Amygdala (tissue), 56 donors: ENCODE measurements at regions not wholly inside any gene's neighbourhood (a gene's known extent, or its start where the extent isn't known, plus 50 kb on each side); places are given as distances from the start of the nearest gene placed in this dataset.
A peak's percentile ranks its signal among the peaks of the same experiment; 100 is the strongest.

Experiments
- DNase-seq, 56 donors: peaks; one replicate each; lab custom pipeline; 2025; lab: John Stamatoyannopoulos, UW

DNA sequence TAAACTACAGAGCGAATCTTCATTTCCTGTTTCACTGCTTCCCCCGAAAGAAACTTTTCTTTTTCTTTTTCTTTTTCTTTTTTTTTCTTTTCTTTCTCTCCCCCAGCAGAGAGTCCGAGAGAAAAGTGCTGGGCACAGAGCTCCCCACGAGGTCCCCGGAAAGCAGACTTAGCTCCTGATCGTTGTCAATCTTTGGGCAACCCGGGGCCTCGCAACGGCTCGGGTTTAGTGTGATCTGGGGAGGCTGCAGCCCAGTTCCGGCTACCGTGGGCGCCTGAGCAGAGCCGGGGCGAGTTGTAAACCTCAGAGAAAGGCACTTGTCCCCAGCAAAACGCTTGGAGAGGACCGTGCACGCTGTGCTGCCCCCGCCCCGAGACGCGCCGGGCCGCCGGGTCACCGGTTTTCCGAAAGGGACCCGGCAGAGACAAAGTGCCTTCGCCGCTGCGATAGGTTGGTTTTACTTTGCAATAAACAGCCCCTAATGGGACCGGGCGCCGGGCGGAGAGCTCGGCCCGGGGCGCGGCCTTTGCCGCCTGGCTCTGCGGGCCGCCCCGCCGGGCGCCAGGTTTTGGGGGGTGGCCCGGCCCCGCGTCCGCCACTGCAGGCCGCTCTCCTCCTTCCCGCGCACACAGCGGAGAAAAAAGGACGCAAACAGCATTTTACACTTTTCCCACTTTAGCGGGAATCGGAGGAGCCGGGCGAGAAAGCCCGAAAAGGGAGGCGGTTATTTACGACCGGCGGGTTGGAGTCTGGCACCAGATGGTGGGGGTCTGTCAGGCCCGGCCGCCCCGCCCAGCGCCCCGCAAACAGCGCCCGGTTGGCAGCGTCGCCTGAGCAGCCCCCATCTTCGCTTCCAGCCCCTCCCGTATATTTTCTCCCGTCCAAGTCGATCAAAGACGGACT lies 136.0 kb downstream of the INSIG2 start:
- no peak for DNase-seq

DNA sequence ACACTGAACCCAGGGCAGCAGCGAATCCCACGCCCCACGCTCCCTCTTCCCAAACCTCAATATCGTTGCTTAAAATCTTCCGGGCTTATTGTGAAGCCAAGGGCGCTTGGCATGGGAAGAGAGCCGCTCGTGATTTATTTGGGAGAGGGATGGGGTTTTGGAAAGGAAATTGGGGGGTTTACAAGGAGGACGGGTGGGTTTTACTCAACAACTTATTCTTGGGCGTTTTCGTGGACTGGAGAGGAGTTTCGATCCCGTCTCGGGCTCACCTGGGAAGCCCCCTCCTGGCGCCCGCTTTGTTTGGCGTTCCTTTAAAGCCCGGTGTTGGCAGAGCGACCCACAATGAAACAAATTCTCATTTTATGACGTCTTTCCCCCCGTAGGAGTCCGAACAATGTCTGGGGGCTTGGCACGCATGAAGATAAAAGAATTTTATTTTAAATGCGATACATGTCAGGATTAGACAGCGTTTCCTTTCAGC lies 135.3 kb downstream of the INSIG2 start:
- no peak for DNase-seq

DNA sequence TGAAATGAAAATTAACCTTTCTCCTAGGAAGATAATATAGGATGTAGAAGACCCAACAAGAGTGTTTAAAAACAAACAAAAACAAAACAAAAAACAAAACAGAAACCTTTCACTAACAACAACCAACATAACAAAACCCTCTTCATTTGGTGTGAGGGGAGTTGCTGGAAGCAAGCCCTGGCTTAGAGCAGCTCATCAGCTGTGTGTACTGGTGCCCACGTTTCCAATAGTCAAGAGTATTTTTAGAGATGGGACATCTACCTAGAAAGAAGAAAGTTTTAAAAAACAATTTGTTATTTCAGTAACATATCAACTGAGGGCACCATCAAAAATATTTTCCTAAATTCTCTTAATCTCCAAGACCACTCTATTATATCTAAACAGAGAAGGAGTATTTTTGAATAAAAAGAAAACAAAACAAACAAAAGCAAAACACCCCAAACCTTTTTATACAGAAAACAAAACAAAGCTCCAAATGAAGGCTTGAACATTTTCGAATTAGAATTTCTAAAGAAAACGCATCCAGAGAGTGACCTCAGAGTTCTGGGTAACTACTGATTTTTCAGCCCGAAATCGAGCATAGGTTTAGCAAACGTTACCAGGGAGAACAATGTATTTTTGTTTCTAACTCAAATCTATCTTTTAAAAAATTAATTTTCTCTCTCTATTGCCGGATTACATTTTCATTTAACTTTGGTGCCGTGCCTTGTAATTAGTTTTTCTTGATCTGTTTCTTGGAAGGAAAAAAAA lies 134.6 kb downstream of the INSIG2 start:
- no peak for DNase-seq

DNA sequence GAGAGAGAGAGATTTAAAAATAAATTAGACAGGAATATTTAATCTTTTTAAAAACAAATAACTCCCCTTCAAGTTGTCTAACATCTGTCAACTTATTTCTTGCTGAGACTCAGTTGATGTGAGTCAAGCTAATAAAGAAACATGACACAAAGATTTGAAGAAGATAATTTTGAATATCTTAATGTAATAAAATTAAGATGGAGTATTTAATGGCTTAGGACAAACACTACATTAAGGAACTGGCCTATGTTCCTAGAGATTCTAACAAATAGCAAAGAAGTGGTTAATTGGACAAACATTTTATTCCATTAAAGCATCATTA lies 134.0 kb downstream of the INSIG2 start:
- DNase-seq: no peak

DNA sequence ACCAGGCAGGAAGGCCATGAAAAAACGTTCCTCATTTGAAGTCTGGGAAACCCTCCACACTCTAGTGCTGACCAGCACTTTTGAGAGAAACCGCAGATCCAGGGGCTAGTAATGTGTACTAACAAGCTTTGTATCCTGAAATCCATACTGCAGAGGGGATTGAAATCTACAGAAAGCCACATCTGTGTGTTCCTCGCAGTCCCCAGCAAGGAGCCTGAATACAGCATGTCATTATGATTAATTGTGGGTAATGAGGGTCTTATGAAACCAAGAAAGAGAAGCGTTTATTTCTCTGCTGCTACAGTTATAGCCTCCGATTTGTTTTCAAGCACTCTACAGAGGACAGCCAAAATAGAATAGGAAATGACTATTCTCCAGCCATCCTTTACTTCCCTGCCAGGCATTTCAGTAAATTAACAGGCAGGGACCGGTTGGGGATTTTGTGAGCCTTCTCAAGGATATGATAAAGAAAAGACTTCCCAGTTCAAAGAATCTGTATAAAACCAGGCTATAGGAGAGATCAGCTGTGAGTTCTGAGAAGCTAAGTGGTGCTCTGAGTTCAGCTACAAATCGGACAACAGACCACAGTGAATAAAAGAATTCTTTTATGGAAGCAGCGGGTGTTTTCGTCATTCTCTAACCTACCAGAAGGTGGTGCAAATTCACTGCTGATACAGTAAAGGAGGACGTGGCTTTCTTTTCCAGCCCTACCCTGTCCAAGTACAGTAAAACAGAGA lies 133.4 kb downstream of the INSIG2 start:
- peak in 9 of 56 donors; percentile 2 to 55 (median 22) for DNase-seq

DNA sequence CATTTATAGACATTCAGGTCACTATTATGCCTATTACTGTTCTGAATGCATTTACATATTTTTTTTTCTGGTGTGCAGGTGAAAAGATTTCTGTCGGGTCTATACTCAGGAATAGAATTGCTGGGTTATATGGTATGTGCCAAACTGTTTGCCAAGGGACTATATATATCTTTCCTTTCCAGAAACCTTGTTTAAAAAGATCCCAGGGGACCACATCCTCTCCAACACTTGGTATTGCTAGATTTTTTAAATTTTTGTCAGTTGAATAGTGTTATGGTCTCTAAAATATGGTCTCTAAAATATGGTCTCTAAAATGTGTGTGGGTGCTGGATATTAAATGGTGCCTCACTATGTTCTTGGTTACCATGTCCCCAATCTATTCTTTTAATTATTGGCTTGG lies 131.3 kb downstream of the INSIG2 start:
- no peak for DNase-seq

DNA sequence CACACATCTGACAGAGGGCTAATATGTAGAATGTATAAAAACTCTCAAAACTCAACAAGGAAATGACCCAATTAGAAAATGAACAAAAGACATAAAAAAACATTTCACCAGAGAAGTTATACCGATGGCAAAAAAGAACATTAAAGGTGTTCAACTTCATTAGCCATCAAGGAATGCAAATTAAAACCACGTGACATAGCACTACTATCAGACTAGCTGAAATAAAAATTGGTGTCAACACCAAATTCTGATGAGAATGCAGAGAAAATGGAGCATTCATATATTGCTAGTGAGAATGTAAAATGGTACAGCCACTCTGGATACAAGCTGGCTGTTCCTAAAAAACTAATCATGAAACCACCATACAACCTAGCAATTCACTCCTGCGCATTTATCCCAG lies 128.0 kb downstream of the INSIG2 start:
- no peak for DNase-seq

DNA sequence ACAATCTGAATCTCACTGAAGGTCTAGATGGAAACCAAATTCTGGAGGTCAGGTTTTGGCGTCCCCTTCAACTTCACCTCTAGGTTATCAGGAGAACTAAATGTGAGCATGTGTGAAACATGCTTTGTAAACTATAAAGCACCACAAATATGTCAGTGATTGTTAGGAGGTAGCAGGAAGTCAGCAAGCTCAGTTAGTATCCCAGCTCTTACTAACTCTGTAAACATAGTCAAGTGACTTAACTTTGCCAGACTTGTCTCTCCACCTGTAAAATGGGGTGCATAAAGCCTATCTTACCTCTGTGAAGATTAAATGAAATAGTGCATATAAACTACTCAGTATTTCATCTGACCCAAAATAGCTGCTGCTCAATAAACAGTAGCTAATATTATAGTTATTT lies 121.5 kb downstream of the INSIG2 start:
- DNase-seq: no peak

DNA sequence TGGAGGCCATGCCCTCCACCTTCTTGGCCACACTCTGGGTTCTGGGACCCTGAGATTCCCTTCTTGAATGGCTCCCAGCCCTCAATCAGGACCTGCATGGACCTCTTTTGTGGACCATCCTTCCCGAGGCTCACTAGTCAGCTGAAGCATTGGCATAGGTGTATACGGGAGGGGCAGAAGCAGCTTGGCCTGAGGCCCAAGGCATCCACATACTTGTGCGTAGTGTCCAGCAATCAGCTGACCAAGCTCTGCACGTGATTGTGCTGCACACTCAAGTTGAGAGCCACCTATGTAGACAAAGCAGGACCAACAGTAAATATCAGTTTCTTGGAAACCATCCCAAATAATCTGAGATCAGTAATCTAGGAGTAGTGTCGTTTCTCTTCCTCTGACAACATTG lies 119.6 kb downstream of the INSIG2 start:
- DNase-seq: no peak

DNA sequence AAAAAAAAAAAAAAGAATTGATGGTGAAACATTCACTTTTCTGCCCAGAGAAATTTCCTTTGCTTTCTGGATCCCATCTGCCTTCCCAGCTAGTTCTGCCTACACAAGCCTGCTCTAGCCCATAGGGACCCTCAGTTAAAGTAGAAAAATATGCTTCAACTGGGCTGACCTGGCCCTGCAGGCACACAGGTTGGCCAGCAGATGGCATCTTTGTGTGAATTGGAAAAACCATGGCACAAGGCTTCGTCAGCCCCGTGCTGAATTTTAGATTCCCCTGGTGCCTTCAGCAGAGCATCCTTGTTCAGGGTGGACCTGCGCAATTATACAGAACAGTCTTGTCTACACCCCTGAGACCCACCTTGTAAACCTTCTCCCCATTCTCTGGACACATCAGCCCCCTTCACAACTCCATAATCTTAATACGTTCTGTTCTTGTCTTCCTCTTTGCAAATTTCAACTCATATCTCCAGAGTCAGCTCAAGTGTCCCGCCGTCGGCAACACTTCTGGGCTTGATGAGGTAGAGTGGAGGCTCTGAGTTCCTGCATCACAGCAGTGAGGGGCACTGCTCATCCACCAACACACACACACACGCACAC lies 114.5 kb downstream of the INSIG2 start:
- peak in 3 of 56 donors; percentile 6 to 45 (median 15) for DNase-seq

DNA sequence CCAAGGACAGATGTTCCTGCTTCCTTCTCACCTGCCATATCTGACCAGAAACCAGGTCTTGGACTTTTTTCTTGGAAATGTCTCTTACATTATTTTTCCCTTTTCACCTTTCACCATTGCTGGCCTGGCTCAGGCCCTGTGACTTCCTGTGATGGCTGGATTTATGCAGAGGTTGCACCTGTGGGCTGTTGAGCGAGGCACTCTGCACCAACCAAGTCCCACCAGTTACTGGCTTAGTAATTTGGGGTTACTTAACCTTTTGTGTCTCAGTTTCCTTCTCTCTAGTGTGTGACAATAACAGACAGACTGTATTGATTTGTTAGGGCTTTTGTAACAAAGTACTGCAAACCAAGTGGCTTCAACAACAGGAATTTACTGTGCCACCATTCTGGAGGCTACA lies 110.0 kb downstream of the INSIG2 start:
- no peak for DNase-seq

DNA sequence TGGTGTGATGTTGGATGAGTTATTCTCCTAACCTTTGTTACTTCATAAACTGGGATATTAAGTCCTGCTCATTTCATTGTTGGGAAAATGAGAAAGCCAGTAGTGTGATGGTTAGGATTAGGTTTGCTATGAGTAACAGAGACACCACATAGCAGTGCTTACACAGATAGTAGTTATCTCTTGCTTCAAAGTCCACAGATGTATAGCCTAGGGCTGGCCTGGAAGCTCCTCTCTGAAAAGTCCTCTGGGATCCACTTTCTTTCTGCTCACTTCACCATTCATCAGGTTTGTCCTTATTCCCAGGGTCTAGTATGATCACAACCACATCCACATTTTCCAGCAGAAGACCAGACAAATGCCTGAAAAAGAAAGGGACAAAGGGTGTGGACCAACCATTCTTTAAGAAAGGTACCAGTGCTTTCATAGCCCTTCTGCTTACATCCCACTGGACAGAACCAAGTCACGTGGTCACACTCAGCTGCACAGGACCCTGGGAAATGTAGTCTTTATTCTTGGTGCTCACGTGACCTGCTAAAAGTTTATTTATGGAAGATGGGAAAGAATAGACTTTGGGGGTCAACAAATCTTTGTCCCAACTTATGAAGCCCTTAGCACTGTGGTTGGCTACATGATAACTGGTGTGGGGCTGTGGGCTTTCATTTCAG lies 108.9 kb downstream of the INSIG2 start:
- no peak for DNase-seq

DNA sequence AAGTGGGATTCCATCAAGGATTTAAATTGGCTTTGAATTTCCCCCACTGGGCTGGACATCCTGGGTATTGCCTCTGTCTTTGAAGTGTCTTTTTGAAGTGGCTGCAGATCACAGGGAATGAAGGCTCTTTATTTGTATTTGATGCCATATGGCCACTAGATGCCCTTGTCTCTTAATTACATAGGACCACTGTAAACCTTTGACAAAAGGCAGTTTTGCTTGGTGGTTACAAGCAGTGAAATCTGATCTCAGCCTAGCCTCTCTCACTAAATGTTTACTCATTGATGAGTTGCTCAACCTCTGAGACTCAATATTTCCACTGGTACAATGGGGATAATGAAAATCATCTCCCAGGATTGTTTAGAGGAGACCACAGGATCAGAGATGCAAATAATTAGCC lies 102.2 kb downstream of the INSIG2 start:
- DNase-seq: no peak

DNA sequence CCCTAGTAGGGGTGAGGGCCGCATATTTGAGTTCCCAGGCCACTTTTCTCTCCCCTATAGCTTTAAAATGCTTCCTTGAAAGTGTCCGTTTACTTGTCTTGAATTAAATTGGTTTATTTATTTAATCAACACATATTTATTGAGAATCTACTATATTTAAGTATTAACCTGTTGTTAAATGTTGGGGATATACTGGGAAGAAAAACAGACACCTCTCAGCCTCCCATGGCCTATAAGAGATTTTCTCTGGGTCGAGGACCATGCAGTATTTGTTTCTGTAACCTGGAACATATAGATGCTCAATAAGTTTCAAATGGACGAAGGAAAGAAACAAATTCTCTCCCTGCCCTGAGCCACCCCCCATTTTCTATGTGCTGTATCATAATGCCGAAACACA lies 98.6 kb downstream of the INSIG2 start:
- DNase-seq: no peak

DNA sequence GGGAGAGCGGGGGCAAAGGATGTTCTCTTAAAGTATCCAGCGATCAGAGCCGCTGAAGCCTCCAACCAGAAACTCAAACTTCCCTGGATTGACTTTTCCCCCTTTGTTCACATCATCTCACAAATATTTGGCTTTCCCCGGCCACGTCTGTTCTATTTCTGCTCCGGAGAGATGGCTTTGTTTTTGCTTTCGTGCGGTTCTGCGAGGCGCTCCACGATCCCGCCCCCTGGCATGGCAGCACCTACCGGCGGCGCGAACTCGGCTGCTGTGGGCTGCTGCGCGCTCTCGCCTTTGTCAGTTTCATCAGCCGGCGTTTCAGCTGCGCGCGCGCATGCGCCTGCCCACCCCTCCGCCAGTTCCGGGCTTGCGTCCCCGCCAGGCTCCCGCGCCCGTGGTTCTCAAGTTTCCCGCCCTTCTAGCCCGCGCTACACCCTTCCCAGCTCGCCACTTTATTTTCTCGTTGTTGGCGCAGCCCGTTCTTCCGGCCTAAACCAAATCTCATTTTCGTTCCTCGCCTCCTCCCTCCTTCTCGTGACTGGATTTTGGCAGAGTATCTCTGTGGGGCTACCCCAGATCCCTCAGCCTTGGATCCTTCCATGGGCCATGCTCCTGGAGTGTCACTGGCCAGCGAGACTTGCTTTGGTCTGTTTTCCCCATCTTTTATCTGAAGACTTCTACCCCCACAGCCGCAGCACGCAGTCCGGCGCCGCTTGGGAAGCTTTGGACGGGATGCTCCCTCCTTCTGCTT lies 98.0 kb downstream of the INSIG2 start:
- DNase-seq: peak; percentile 6 to 91 (median 73)

DNA sequence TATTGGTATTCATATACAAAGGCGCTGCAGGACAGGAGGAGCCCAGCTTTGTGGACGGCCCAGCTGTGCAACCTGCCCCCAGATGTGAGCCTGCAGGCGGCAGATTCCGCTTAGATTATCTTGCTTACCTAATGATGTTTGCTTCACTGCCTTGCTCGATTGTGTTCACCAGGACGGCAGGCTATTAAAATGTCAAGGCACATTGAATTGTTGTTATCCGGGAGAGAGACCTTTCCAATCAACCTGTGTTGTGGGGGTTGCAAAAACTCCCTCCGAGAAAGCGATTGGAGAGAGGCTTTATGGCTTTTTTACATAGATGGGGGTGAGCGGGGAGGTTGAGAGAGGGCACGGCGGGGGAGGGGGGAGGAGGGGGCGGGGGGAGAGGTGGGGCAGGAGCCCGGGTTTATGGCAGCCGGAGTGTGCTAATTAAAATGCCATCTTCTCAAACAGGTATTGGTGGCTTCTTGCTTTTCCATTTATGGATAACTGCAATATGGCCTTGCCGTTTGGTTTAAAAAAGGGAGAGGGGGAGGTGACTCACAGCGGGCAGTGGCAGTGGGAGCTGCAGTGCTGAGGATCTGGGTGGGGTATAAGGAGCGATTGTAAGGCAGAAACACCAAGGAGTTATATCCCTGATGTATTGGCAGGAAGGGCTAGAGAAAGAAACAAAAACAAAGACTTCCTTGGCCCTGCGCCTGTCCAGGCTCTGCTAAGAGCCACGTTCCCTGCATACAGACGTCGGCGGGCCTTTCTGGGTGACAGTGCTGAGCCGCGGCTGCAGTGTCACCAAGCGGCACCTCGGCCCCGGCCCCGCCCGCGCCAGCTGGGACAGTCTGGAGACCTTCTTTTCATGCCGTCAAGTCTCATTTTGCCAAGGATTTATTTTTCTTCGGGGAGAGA lies 97.2 kb downstream of the INSIG2 start:
- DNase-seq: peak in 43 of 56 donors; percentile 3 to 72 (median 48)

DNA sequence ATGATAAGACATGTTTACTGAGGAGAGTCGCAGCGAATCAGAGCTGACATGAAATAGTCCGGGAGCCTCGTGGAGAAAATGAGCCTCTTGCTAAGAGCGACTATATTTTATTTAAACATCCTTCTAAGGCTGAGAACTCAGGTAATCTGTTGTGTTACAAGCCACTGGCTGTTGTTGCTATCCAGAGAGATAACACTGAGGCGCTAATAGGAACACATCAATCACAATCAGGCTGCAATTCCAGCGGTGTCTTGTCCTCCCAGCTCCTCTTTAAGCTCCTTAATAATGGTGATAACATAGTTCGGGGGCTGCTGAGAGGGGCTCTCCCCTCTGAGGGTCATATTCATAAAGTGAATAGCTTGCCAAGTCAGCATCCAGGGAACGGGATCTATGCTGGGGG lies 95.1 kb downstream of the INSIG2 start:
- DNase-seq: no peak

DNA sequence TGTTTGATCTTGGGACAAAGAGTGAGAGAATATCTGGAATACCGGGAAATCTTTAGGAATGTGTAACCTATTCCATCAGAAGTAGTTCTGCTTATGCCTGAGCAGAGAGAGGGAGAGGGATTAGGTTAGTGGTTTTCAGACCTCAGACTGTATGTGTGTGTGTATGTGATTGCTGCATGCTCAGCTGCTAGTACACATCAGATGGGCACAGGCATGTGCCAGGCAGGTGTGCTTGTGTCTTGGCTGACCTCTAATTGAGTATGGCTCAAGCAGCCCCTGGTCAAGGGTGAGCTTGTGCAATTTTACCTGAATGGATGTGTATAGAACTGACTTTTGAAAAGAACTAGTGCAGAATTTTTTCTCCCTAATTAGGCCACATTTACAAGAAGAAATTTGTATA lies 91.2 kb downstream of the INSIG2 start:
- no peak for DNase-seq
